ENCODE measurements at regions not wholly inside any gene's neighbourhood (a gene's known extent, or its start where the extent isn't known, plus 50 kb on each side); places are given as distances from the start of the nearest gene placed in this dataset.

- H3K27ac ChIP-seq (ENCODE audit: control insufficient read depth, insufficient read depth, low read length), result no peak overlapping the region
- H3K4me1 ChIP-seq (ENCODE audit: control insufficient read depth, extremely low read depth, insufficient read depth, low read length), result no peaks in the 10 kb centered on the region
- H3K36me3 ChIP-seq (ENCODE audit: control insufficient read depth in 2 of 2, extremely low read depth in 1 of 2, insufficient read depth in 2 of 2, low read length in 2 of 2), result no peaks in the 10 kb centered on the region
- no peaks in the 10 kb centered on the region for H3K27me3 ChIP-seq (ENCODE audit: control insufficient read depth, extremely low read depth, insufficient read depth, low read length)
- TF ChIP-seq EZH2 (IDR thresholded peaks at IDR 0.05; ENCODE audit: low read length), result no peak
- no peak for TF ChIP-seq CTCF (optimal IDR thresholded peaks at IDR 0.05 in 1 of 3, IDR thresholded peaks at IDR 0.05 in 1 of 3, conservative IDR thresholded peaks at IDR 0.05 in 1 of 3; ENCODE audit: extremely low read depth in 1 of 3, insufficient read depth in 2 of 3, low read length in 3 of 3)
- H2AFZ ChIP-seq (ENCODE audit: control insufficient read depth, low read length), result no peak overlapping the region
- no peaks in the 10 kb centered on the region for H4K20me1 ChIP-seq (ENCODE audit: control insufficient read depth, extremely low read depth, insufficient read depth, low read length)
- no peak for FAIRE-seq
- H3K9me1 ChIP-seq (ENCODE audit: control insufficient read depth, extremely low read depth, insufficient read depth, low read length), result no peaks in the 10 kb centered on the region
- dilution Hi-C loops (cut with MboI; ENCODE audit: extremely low pct_ligation_motif_present, low sequenced_read_pairs), result no loop called here
- no peak overlapping the region for H3K9ac ChIP-seq (ENCODE audit: control insufficient read depth, extremely low read depth, insufficient read depth, low read length)
- H3K9me3 ChIP-seq (ENCODE audit: control insufficient read depth, low read depth, low read length), result no peaks in the 10 kb centered on the region
- DNase-seq (ENCODE audit: low read depth, low spot score), result no peak
- no peak overlapping the region for H3K4me2 ChIP-seq (ENCODE audit: control insufficient read depth, extremely low read depth, insufficient read depth, low read depth, low read length)
- H3K79me2 ChIP-seq (ENCODE audit: control insufficient read depth, insufficient read depth, low read length), result no peaks in the 10 kb centered on the region
- no peak overlapping the region for H3K4me3 ChIP-seq (ENCODE audit: control insufficient read depth in 2 of 3, extremely low read depth in 1 of 3, insufficient read depth in 2 of 3, low read depth in 1 of 3, low read length in 3 of 3)
These were observed 195.6 kb downstream of the ZBBX start for GRCh38 chr3:167184511-167184910.

DNA sequence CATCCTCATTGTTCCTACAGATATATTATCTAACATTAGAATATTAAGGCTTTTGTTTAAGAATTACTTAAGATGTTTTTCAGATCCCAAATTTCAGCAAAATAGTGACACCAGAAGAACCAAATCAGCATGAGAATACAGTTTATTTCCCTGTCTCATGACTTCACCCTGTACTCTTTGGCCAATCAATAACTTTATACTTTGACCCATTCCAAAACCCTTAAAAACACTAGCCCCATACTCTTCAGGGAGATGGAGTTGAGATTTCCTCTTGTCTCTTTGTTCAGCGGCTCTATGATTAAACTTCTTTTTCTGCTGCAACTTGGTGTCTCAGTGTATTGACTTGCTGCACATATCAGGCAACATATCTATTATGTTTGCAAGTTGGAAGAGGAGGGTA lies 207.7 kb downstream of the ZBBX start:
- no peaks in the 10 kb centered on the region for H3K27me3 ChIP-seq (ENCODE audit: control insufficient read depth, extremely low read depth, insufficient read depth, low read length)
- dilution Hi-C loops (cut with MboI; ENCODE audit: extremely low pct_ligation_motif_present, low sequenced_read_pairs), result no loop called here
- no peaks in the 10 kb centered on the region for H3K4me1 ChIP-seq (ENCODE audit: control insufficient read depth, extremely low read depth, insufficient read depth, low read length)
- FAIRE-seq (no peak), DNase-seq (ENCODE audit: low read depth, low spot score) (no peak)
- no peaks in the 10 kb centered on the region for H3K79me2 ChIP-seq (ENCODE audit: control insufficient read depth, insufficient read depth, low read length)
- no peaks in the 10 kb centered on the region for H3K9me1 ChIP-seq (ENCODE audit: control insufficient read depth, extremely low read depth, insufficient read depth, low read length)
- TF ChIP-seq EZH2 (IDR thresholded peaks at IDR 0.05; ENCODE audit: low read length) (no peak), CTCF (optimal IDR thresholded peaks at IDR 0.05 in 1 of 3, IDR thresholded peaks at IDR 0.05 in 1 of 3, conservative IDR thresholded peaks at IDR 0.05 in 1 of 3; ENCODE audit: extremely low read depth in 1 of 3, insufficient read depth in 2 of 3, low read length in 3 of 3) (no peak)
- no peaks in the 10 kb centered on the region for H3K36me3 ChIP-seq (ENCODE audit: control insufficient read depth in 2 of 2, extremely low read depth in 1 of 2, insufficient read depth in 2 of 2, low read length in 2 of 2)
- no peak overlapping the region for H3K27ac ChIP-seq (ENCODE audit: control insufficient read depth, insufficient read depth, low read length)
- no peaks in the 10 kb centered on the region for H4K20me1 ChIP-seq (ENCODE audit: control insufficient read depth, extremely low read depth, insufficient read depth, low read length)
- no peak overlapping the region for H3K4me2 ChIP-seq (ENCODE audit: control insufficient read depth, extremely low read depth, insufficient read depth, low read depth, low read length)
- H2AFZ ChIP-seq (ENCODE audit: control insufficient read depth, low read length), result no peak overlapping the region
- no peak overlapping the region for H3K9ac ChIP-seq (ENCODE audit: control insufficient read depth, extremely low read depth, insufficient read depth, low read length)
- no peak overlapping the region for H3K4me3 ChIP-seq (ENCODE audit: control insufficient read depth in 2 of 3, extremely low read depth in 1 of 3, insufficient read depth in 2 of 3, low read depth in 1 of 3, low read length in 3 of 3)
- H3K9me3 ChIP-seq (ENCODE audit: control insufficient read depth, low read depth, low read length), result no peaks in the 10 kb centered on the region

Data from keratinocyte (primary cell).